GM18861 (cell line): ENCODE measurements at regions not wholly inside any gene's neighbourhood (a gene's known extent, or its start where the extent isn't known, plus 50 kb on each side); places are given as distances from the start of the nearest gene placed in this dataset.

ENCODE experiments used
- ATAC-seq: cut with Tn5 transposase; IDR thresholded peaks from one replicate; pipeline ENCODE4 v1.9.1; 2021; ENCODE audit not compliant: unreplicated experiment

DNA sequence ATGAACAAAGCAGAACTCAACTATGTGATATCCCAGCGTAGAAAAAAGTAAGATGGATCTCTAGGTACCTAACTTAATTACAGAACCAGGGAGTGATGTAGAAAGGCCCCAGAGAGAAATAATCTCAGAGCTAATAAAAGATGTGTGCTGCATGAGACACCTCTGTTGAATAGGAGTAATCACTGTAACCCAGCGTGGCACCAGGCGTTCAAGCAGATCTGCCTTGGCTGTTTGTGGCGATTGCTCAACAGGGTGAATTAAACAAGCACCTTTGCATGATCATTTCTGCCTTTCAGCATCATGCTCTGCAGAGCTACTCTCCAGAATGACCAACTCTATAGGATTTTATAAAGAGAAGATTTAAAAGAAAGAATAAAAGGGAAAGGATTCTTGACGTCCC is 81.7 kb upstream of the KCNIP4 start:
- no peak for ATAC-seq

DNA sequence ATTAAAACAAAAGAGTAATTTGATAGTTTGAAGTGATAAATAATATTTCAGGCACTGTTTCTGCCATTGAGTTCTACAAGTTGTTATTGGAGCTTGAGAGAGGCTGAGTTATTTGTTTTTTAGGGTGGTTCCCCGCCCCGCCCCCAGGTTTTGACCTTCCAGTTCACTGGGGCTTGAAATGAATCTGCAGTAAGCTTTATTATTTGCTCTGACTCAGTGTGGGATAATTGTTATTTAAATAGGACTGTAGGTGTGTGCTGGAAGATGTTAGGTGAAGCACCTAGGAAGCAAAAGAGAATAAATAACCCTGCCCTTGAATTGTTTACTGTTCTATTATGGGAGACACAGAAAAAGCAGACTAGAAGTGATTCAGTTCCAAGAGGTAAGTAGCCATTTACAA is 81.2 kb upstream of the KCNIP4 start:
- no peak for ATAC-seq

DNA sequence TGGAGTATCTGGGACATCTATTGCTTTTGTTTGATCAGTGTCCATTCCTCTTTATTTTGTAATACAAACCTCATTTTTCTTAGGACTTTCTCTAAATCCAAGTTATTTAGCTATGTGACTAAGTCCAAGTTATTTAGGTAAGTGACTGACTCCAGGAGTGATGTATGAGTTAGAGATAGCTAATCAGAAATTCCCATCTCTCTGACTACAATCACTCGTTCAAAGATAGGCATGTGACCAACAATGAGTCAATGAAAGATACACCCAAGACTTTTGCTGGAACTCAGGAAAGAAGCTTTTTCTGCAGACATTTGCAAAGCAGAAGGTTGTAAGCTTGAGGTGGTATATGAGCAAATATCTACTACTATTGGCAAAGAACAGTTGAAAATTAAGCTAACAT is 72.5 kb upstream of the KCNIP4 start:
- no peak for ATAC-seq

GRCh38 chr4:22020129-22020528 is 71.6 kb upstream of the KCNIP4 start:
- no peak for ATAC-seq

GRCh38 chr4:22019676-22020075 is 71.1 kb upstream of the KCNIP4 start:
- no peak for ATAC-seq

GRCh38 chr4:22014222-22014741 is 65.7 kb upstream of the KCNIP4 start:
- ATAC-seq: no peak

DNA sequence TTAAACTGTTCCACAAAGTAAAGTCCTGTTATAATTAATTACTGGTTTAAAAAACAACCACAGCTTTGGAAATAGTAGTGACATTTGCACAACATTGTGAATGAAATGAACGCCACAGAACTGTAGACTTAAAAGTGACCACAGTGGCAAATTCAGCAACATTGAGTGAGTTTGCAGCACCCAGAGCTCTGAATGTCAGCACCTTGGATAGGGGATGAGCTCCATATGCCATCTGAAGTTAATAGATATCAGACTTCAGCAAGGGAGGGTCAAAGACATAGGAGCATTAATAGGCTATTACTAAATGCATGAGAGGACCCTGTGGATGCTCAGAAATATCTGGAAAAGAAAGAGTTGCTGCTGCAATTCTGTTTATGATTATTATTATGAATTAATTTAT is 55.3 kb upstream of the KCNIP4 start:
- no peak for ATAC-seq
